ENCODE measurements at regions not wholly inside any gene's neighbourhood (a gene's known extent, or its start where the extent isn't known, plus 50 kb on each side); places are given as distances from the start of the nearest gene placed in this dataset.

GRCh38 chr16:61128545-61129323 lies 907.5 kb downstream of the CDH8 start:
- TF ChIP-seq POLR2A (IDR thresholded peaks at IDR 0.05) (no peak), CTCF (IDR thresholded peaks at IDR 0.05) (no peak)
